ENCODE measurements at regions not wholly inside any gene's neighbourhood (a gene's known extent, or its start where the extent isn't known, plus 50 kb on each side); places are given as distances from the start of the nearest gene placed in this dataset. TPM values are rescaled to one million over a fixed set of nuclear protein-coding genes. Genes with fewer than 3 reads are reported as not detected.
A peak's percentile ranks its signal among the peaks of the same experiment; 100 is the strongest.

- no peak overlapping the region for H3K27ac ChIP-seq (ENCODE audit: low read depth in 1 of 2, low read length in 1 of 2)
- no peak for TF ChIP-seq CTCF (IDR thresholded peaks at IDR 0.05; ENCODE audit: control extremely low read depth, extremely low read depth)
- no peaks in the 10 kb centered on the region for H3K9me3 ChIP-seq (ENCODE audit: control insufficient read depth in 4 of 4, insufficient read depth in 3 of 4, low read length in 3 of 4)
- H3K9ac ChIP-seq (ENCODE audit: insufficient read depth in 1 of 2, low read length in 2 of 2), result no peak overlapping the region
- H3K36me3 ChIP-seq (ENCODE audit: control insufficient read depth in 4 of 4, insufficient read depth in 4 of 4, low read length in 4 of 4), result no peaks in the 10 kb centered on the region
- DNase-seq (no peak), ATAC-seq (ENCODE audit: insufficient read depth, low FRiP score) (no peak)
- H3K4me3 ChIP-seq, result no peak overlapping the region
- no peaks in the 10 kb centered on the region for H3K27me3 ChIP-seq (ENCODE audit: control insufficient read depth in 3 of 3, insufficient read depth in 3 of 3, low read length in 2 of 3)
- H3K4me1 ChIP-seq (ENCODE audit: control insufficient read depth in 5 of 5, insufficient read depth in 5 of 5, low read length in 5 of 5), result no peaks in the 10 kb centered on the region
These were observed 63.3 kb upstream of the GK2 start for GRCh38 chr4:79471309-79471708.

GRCh38 chr4:79467246-79467932 is 59.4 kb upstream of the GK2 start:
- peak in 1 of 3 donors; percentile 3 for DNase-seq
- Histone ChIP-seq H3K4me3 (no peak overlapping the region), H3K27me3 (ENCODE audit: control insufficient read depth in 3 of 3, insufficient read depth in 3 of 3, low read length in 2 of 3) (no peaks in the 10 kb centered on the region), H3K36me3 (ENCODE audit: control insufficient read depth in 4 of 4, insufficient read depth in 4 of 4, low read length in 4 of 4) (no peaks in the 10 kb centered on the region), H3K9ac (ENCODE audit: insufficient read depth in 1 of 2, low read length in 2 of 2) (no peak overlapping the region), H3K9me3 (ENCODE audit: control insufficient read depth in 4 of 4, insufficient read depth in 3 of 4, low read length in 3 of 4) (no peaks in the 10 kb centered on the region), H3K27ac (ENCODE audit: low read depth in 1 of 2, low read length in 1 of 2) (no peak overlapping the region), H3K4me1 (ENCODE audit: control insufficient read depth in 5 of 5, insufficient read depth in 5 of 5, low read length in 5 of 5) (no peaks in the 10 kb centered on the region)
- no peak for TF ChIP-seq CTCF (IDR thresholded peaks at IDR 0.05; ENCODE audit: control extremely low read depth, extremely low read depth)
- no peak for ATAC-seq (ENCODE audit: insufficient read depth, low FRiP score)

- no peaks in the 10 kb centered on the region for H3K27me3 ChIP-seq (ENCODE audit: control insufficient read depth in 3 of 3, insufficient read depth in 3 of 3, low read length in 2 of 3)
- no peak for ATAC-seq (ENCODE audit: insufficient read depth, low FRiP score)
- WGBS, 2 donors, result 50 to 68% methylated on average over 1 of the region's 1 CpG
- no peaks in the 10 kb centered on the region for H3K9me3 ChIP-seq (ENCODE audit: control insufficient read depth in 4 of 4, insufficient read depth in 3 of 4, low read length in 3 of 4)
- no peak overlapping the region for H3K4me3 ChIP-seq
- no peaks in the 10 kb centered on the region for H3K4me1 ChIP-seq (ENCODE audit: control insufficient read depth in 5 of 5, insufficient read depth in 5 of 5, low read length in 5 of 5)
- H3K9ac ChIP-seq (ENCODE audit: insufficient read depth in 1 of 2, low read length in 2 of 2), result no peak overlapping the region
- H3K36me3 ChIP-seq (ENCODE audit: control insufficient read depth in 4 of 4, insufficient read depth in 4 of 4, low read length in 4 of 4), result no peaks in the 10 kb centered on the region
- peak in 2 of 3 donors; percentile 5 to 16 for DNase-seq
- TF ChIP-seq CTCF (IDR thresholded peaks at IDR 0.05; ENCODE audit: control extremely low read depth, extremely low read depth), result no peak
- H3K27ac ChIP-seq (ENCODE audit: low read depth in 1 of 2, low read length in 1 of 2), result no peak overlapping the region
These were observed 58.6 kb upstream of the GK2 start for GRCh38 chr4:79466621-79467020.

Small RNA genes in the stretch of these regions (small RNA-seq; reads per million reads assigned to genes)
- not detected for gene RF00072 (ENCODE audit: low replicate concordance)

All from lung (tissue), 12 donors.